ENCODE measurements at regions not wholly inside any gene's neighbourhood (a gene's known extent, or its start where the extent isn't known, plus 50 kb on each side); places are given as distances from the start of the nearest gene placed in this dataset.
A peak's percentile ranks its signal among the peaks of the same experiment; 100 is the strongest.

DNA sequence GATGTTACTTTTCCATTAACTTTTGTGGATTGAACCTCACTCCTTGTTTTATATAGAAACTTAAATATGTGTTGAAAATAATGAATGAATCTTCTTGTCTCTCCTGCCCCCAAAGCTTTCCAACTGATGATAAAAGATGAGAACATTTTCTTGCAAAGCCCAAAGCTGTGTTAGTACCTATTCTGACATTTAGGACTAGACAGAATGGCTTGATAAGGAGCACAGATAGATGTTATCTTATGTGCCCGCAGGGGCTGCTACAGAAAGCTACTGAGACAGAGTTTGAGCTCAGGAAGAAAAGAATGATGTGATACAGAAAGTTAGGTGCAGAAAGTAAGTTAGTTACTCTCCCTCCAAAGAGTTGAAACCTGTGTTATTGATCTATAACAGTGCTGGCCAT, 109.4 kb upstream of the ATP11B start:
- peak; percentile 4 for DNase-seq (ENCODE audit: low spot score)

GRCh38 chr3:182686033-182686886, 107.0 kb upstream of the ATP11B start:
- DNase-seq (ENCODE audit: low spot score), result no peak

GRCh38 chr3:182690172-182690571, 103.1 kb upstream of the ATP11B start:
- no peak for DNase-seq (ENCODE audit: low spot score)

GRCh38 chr3:182692021-182692420, 101.3 kb upstream of the ATP11B start:
- DNase-seq (ENCODE audit: low spot score), result no peak

DNA sequence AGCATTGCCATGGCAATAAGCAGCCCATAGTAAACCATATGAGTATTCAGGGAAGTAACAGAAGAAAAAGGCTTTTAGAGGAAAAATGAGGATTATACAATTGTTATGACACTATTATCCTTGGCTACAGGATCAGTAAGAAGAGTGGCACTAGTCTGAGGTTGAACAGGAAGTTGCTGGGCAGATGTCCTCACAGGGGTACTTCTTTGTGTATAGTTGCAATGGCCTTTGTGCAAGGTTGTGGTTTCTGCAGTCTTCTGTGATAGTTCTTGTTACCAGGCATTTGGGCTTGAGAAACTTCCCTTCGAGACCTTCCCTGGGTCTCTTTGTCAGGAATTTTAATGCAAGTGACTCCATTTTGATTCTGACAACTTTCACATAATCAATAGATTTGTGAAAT, 100.6 kb upstream of the ATP11B start:
- no peak for DNase-seq (ENCODE audit: low spot score)

DNA sequence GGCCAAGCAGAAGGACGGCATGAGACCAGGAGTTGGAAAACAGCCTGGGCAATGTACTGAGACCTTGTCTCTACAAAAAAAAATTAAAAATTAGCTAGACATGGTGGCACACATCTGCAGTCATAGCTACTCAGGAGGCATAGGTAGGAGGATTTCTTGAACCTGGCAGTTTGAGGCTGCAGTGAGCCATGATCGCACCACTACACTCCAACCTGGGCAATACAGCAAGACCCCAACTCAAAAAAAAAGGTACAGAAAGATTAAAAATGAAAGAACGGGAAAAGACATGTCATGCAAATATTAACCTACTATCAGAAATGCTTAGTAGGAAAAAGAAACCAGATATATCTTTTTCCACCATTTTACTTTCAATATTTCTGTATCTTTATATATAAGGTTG, 99.6 kb upstream of the ATP11B start:
- DNase-seq (ENCODE audit: low spot score), result no peak

GRCh38 chr3:182696916-182697315, 96.4 kb upstream of the ATP11B start:
- DNase-seq (ENCODE audit: low spot score), result no peak

- no peak for DNase-seq (ENCODE audit: low spot score)
These were observed 95.9 kb upstream of the ATP11B start for GRCh38 chr3:182697345-182697919.

GRCh38 chr3:182698078-182698477, 95.2 kb upstream of the ATP11B start:
- no peak for DNase-seq (ENCODE audit: low spot score)

- DNase-seq (ENCODE audit: low spot score), result no peak
These were observed 93.6 kb upstream of the ATP11B start for GRCh38 chr3:182699550-182700170.

DNA sequence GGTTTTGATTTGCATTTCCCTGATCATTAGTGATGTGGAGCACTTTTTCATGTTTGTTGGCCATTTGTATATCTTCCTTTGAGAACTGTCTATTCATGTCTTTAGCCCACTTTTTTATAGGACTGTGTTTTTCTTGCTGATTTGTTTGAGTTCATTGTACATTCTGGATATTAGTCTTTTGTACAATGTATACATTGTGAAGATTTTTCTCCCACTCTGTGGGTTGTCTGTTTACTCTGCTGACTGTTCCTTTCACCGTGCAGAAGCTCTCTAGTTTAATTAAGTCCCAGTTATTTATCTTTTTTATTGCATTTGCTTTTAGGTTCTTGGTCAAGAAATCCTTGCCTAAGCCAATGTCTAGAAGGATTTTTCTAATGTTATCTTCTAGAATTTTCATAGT, 91.1 kb upstream of the ATP11B start:
- DNase-seq (ENCODE audit: low spot score), result no peak

DNA sequence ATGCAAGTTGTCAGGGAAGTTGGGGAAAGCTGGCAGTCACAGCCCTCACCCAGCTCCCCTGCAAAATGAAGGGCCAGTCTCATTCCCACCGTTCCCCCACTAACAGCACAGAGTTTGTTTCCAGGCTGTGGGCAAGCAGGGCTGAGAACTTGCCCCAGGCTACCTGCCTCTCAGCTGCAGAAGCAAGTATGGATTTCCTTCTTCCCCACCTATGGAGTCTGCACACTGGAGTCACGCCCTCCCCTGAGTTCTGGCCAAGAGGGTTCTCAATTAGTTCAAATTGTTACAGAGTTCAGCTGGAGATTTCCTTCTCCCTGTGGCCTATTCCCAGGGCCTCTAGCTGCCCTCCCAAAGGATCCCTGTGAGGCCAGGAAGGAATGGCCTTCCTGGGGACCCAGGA, 90.1 kb upstream of the ATP11B start:
- DNase-seq (ENCODE audit: low spot score), result no peak

DNA sequence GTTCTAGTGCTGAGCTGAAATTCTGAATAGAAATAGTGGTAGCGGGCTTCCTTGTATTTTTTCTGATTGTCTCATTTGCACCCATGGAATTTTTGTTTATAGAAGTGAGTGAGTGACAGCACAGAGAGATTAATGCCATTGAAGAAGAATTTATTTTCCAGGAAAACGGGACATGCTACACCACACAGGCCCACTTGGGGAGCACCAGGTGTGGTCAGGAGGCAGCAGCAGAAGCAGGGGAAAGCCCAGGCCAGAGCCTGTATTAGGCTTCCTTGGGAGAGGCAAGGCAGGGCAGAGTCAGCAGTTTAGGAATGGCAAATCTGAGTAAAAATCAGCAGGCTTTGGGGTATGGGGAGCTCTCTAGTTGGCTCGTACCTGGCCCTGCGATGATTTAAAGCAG, 88.4 kb upstream of the ATP11B start:
- no peak for DNase-seq (ENCODE audit: low spot score)

GRCh38 chr3:182708810-182709209, 84.5 kb upstream of the ATP11B start:
- DNase-seq (ENCODE audit: low spot score), result no peak

- no peak for DNase-seq (ENCODE audit: low spot score)
These were observed 84.0 kb upstream of the ATP11B start for GRCh38 chr3:182709306-182709705.

DNA sequence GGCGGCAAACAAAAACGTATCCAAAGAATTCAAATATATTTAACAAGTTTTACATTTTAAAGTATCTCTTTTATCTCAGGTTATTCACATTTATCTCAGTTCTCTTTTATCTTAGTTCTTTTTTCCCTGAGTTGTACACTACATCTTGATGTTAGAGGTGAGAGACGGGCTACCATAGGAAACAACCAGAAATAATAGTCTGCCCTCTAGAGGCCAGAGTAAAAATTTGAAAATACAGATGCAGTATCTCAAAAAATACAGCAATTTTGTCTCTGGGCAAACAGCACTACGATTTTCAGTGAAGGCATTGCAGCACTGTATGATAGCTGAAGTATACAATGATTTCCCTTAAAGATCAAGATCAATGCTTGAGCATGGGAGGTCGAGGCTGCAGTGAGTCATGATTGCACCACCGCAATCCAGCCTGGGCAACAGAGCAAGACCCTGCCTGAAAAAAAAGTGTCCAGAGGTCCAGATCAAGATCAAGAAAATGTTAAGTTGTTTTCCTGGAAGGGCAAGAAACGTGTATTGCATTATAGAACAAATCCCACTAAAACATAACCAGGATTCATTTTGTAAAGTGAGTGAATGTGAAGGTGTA, 82.6 kb upstream of the ATP11B start:
- DNase-seq (ENCODE audit: low spot score), result peak; percentile 1

DNA sequence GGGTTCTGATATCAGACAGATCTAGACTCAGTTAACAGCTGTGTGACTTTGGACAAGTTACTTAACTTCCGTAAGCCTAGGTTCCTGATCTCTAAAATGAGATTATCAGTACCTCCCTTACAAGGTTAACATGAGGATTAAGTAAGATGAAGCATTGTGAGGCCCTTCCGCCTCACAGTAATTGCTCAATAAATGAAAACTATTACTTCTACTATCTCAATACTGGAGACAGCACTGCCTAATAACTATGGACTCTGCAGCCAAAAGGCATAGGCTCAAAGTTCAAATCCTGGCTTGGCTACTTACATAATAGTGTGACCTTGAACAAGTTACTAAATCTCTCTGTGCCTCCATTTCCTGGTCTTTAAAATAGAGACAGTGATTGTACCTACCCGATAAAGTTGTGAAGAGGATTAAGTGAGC, 82.0 kb upstream of the ATP11B start:
- no peak for DNase-seq (ENCODE audit: low spot score)

DNA sequence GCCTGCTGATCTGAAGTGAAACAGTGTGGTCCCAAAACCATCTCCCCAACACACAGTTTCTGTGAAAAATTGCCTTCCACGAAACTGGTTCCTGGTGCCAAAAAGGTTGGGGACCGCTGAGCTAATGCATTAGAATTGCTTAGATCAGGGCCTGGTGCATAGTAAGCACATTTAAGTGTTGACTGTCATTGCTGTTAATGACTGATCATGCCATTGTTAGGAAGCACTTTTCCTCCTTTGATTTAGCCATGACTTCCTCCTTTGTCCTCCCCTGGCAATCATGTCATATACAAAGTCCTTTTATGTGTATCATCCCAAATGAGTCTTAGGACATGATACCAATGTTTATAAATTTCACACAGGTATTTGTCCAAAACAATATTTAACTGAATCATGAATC, 81.5 kb upstream of the ATP11B start:
- DNase-seq (ENCODE audit: low spot score), result no peak

- no peak for DNase-seq (ENCODE audit: low spot score)
These were observed 80.2 kb upstream of the ATP11B start for GRCh38 chr3:182713111-182713510.

DNA sequence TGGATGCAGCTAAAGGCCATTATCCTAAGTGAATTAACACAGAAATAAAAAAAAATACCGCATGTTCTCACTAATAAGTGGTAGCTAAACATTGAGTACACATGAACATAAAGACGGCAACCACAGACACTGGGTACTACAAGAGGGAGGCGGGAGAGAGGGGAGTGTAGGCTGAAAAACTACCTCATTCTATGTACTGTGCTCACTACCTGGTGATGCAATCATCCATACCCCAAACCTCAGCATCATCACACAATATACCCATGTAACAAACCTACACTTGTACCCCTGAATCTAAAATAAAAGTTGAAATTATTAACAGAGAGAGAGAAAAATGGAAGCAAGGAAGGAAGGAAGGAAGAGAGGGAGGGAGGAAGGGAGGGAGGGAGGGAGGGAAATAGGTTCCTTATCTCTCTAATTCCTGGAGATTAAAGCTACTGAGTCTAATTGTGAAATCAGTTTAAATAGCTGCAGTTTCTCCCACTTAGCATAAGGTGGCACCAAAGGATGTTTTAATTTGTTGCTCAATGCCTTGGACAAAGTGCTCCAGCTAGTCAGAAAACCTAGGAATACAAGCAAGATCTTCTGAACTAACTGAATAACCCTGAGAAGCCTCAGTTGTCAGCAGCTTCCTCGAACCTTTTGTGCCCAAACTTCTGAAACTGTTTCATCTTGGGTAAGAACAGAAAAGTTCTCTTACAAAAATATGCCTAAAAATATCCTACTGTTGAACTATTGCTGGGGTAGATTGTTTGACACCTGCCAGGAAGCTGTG, 79.4 kb upstream of the ATP11B start:
- peak; percentile 52 for DNase-seq (ENCODE audit: low spot score)

DNA sequence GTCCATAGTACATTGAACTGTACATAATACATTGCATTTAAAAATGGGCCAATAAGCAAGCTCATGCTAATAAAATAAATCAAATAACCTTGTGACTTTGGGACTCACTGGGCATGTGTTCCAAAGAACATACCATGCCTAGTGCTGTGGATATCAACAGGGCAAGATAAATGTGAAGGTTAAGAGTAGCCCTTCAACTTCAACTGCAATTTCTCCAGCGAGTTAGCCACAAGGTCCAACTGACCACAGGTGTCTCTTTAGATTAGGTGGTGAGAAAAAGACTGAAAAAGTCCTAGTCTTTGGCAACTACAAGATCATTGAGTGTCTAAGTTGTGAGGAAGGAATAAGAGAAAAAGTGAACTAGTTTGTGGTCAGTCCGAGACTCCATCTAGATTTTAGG, 78.3 kb upstream of the ATP11B start:
- DNase-seq (ENCODE audit: low spot score), result no peak

GRCh38 chr3:182716114-182716688, 77.1 kb upstream of the ATP11B start:
- DNase-seq (ENCODE audit: low spot score), result no peak
